Peyer's patch (tissue), 4 donors: ENCODE measurements at regions not wholly inside any gene's neighbourhood (a gene's known extent, or its start where the extent isn't known, plus 50 kb on each side); places are given as distances from the start of the nearest gene placed in this dataset.

Experiments used
- DNase-seq, 3 donors: peaks; one replicate each; pipeline ENCODE4 v3.0.0-alpha.2; 2017 to 2019
- H3K27ac ChIP-seq, 4 donors: fragments of 200-600 bp; sonication (generic); one replicate each; pipeline ENCODE4 v1.5.1; 2016 to 2019
- H3K27me3 ChIP-seq, 2 donors: fragments of 200-600 bp; sonication (generic); one replicate each; pipeline ENCODE4 v1.5.1; 2019
- H3K36me3 ChIP-seq, 3 donors: fragments of 200-600 bp; sonication (generic); one replicate each; pipeline ENCODE4 v1.5.1; 2016 to 2019
- H3K4me1 ChIP-seq, 4 donors: fragments of 200-600 bp; sonication (generic); one replicate each; pipeline ENCODE4 v1.5.1; 2016 to 2019
- H3K4me3 ChIP-seq, 4 donors: fragments of 200-600 bp; sonication (generic); 1 replicate in 3 of 4; 2 replicates in 1 of 4; pipeline ENCODE4 v1.5.1; 2016 to 2019; ENCODE audit warnings: mild to moderate bottlenecking in 1 of 4
- H3K9me3 ChIP-seq, 4 donors: fragments of 200-600 bp; sonication (generic); one replicate each; pipeline ENCODE4 v1.5.1; 2016 to 2019; ENCODE audit warnings: mild to moderate bottlenecking in 1 of 4
- CTCF ChIP-seq, 6 experiments: fragments of 450-650 bp in 4 of 6; fragments of 200-600 bp in 2 of 6; sonication (generic) in 1 of 6; IDR thresholded peaks; one replicate each; pipeline ENCODE4 v1.5.1; 2017 to 2019; ENCODE audit warnings: antibody characterized with exemption in 6 of 6, mild to moderate bottlenecking in 3 of 6, moderate library complexity in 1 of 6
- POLR2A ChIP-seq, 2 donors: fragments of 450-650 bp; IDR thresholded peaks; one replicate each; pipeline ENCODE4 v1.5.1; 2017; ENCODE audit warnings: antibody characterized with exemption in 2 of 2, mild to moderate bottlenecking in 2 of 2, moderate library complexity in 2 of 2

- H3K9me3 ChIP-seq, result no peaks in the 10 kb centered on the region
- no peak overlapping the region for H3K4me3 ChIP-seq
- H3K4me1 ChIP-seq, result no peaks in the 10 kb centered on the region
- no peak for TF ChIP-seq CTCF (IDR thresholded peaks at IDR 0.05)
- TF ChIP-seq POLR2A (IDR thresholded peaks at IDR 0.05), result no peak
- DNase-seq, result no peak
- H3K27ac ChIP-seq, result no peak overlapping the region
- no peaks in the 10 kb centered on the region for H3K36me3 ChIP-seq
- no peaks in the 10 kb centered on the region for H3K27me3 ChIP-seq
These were observed 202.9 kb upstream of the MTPN start for GRCh38 chr7:136179851-136180721.

GRCh38 chr7:136179154-136179553, 202.0 kb upstream of the MTPN start:
- no peaks in the 10 kb centered on the region for H3K9me3 ChIP-seq
- no peaks in the 10 kb centered on the region for H3K4me1 ChIP-seq
- H3K4me3 ChIP-seq, result no peak overlapping the region
- no peak for DNase-seq
- H3K36me3 ChIP-seq, result no peaks in the 10 kb centered on the region
- no peak overlapping the region for H3K27ac ChIP-seq
- no peaks in the 10 kb centered on the region for H3K27me3 ChIP-seq
- TF ChIP-seq POLR2A (IDR thresholded peaks at IDR 0.05) (no peak), CTCF (IDR thresholded peaks at IDR 0.05) (no peak)

- no peaks in the 10 kb centered on the region for H3K36me3 ChIP-seq
- H3K4me3 ChIP-seq, result no peak overlapping the region
- no peaks in the 10 kb centered on the region for H3K27me3 ChIP-seq
- no peak for DNase-seq
- H3K27ac ChIP-seq, result no peak overlapping the region
- no peaks in the 10 kb centered on the region for H3K4me1 ChIP-seq
- TF ChIP-seq POLR2A (IDR thresholded peaks at IDR 0.05) (no peak), CTCF (IDR thresholded peaks at IDR 0.05) (no peak)
- no peaks in the 10 kb centered on the region for H3K9me3 ChIP-seq
These were observed 197.4 kb upstream of the MTPN start for GRCh38 chr7:136174477-136175125.

GRCh38 chr7:136173874-136174273, 196.7 kb upstream of the MTPN start:
- H3K9me3 ChIP-seq, result no peaks in the 10 kb centered on the region
- no peaks in the 10 kb centered on the region for H3K36me3 ChIP-seq
- no peak for DNase-seq
- TF ChIP-seq CTCF (IDR thresholded peaks at IDR 0.05) (no peak), POLR2A (IDR thresholded peaks at IDR 0.05) (no peak)
- no peaks in the 10 kb centered on the region for H3K27me3 ChIP-seq
- H3K4me3 ChIP-seq, result no peak overlapping the region
- H3K27ac ChIP-seq, result no peak overlapping the region
- no peaks in the 10 kb centered on the region for H3K4me1 ChIP-seq

- no peaks in the 10 kb centered on the region for H3K36me3 ChIP-seq
- TF ChIP-seq CTCF (IDR thresholded peaks at IDR 0.05), result no peak
- TF ChIP-seq POLR2A (IDR thresholded peaks at IDR 0.05), result no peak
- H3K27me3 ChIP-seq, result no peaks in the 10 kb centered on the region
- no peak for DNase-seq
- H3K9me3 ChIP-seq, result no peaks in the 10 kb centered on the region
- no peak overlapping the region for H3K4me3 ChIP-seq
- no peak overlapping the region for H3K27ac ChIP-seq
- no peaks in the 10 kb centered on the region for H3K4me1 ChIP-seq
These were observed 194.1 kb upstream of the MTPN start for GRCh38 chr7:136171233-136171632.
